ENCODE measurements at regions not wholly inside any gene's neighbourhood (a gene's known extent, or its start where the extent isn't known, plus 50 kb on each side); places are given as distances from the start of the nearest gene placed in this dataset.

GRCh38 chr2:76311728-76312127 lies 601.0 kb upstream of the GCFC2 start:
- no peaks in the 10 kb centered on the region for H3K36me3 ChIP-seq (ENCODE audit: low read depth)
- no peak overlapping the region for H3K27ac ChIP-seq (ENCODE audit: poor library complexity, severe bottlenecking)
- no peak for ATAC-seq (ENCODE audit: low read depth)
- TF ChIP-seq, protein P1, sequence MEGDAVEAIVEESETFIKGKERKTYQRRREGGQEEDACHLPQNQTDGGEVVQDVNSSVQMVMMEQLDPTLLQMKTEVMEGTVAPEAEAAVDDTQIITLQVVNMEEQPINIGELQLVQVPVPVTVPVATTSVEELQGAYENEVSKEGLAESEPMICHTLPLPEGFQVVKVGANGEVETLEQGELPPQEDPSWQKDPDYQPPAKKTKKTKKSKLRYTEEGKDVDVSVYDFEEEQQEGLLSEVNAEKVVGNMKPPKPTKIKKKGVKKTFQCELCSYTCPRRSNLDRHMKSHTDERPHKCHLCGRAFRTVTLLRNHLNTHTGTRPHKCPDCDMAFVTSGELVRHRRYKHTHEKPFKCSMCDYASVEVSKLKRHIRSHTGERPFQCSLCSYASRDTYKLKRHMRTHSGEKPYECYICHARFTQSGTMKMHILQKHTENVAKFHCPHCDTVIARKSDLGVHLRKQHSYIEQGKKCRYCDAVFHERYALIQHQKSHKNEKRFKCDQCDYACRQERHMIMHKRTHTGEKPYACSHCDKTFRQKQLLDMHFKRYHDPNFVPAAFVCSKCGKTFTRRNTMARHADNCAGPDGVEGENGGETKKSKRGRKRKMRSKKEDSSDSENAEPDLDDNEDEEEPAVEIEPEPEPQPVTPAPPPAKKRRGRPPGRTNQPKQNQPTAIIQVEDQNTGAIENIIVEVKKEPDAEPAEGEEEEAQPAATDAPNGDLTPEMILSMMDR (IDR thresholded peaks at IDR 0.05; ENCODE audit: poor library complexity, severe bottlenecking): no peak
- no peak overlapping the region for H3K4me3 ChIP-seq (ENCODE audit: severe bottlenecking)
- H3K9me3 ChIP-seq (ENCODE audit: severe bottlenecking): no peaks in the 10 kb centered on the region
- no peak for DNase-seq (ENCODE audit: low spot score)
- no peaks in the 10 kb centered on the region for H3K4me1 ChIP-seq (ENCODE audit: insufficient read depth, poor library complexity, severe bottlenecking)
- no peaks in the 10 kb centered on the region for H3K27me3 ChIP-seq (ENCODE audit: insufficient read depth, poor library complexity, severe bottlenecking)

GRCh38 chr2:76310894-76311633 lies 600.3 kb upstream of the GCFC2 start:
- Histone ChIP-seq H3K36me3 (ENCODE audit: low read depth) (no peaks in the 10 kb centered on the region), H3K4me1 (ENCODE audit: insufficient read depth, poor library complexity, severe bottlenecking) (no peaks in the 10 kb centered on the region), H3K27me3 (ENCODE audit: insufficient read depth, poor library complexity, severe bottlenecking) (no peaks in the 10 kb centered on the region), H3K9me3 (ENCODE audit: severe bottlenecking) (no peaks in the 10 kb centered on the region), H3K27ac (ENCODE audit: poor library complexity, severe bottlenecking) (no peak overlapping the region), H3K4me3 (ENCODE audit: severe bottlenecking) (no peak overlapping the region)
- DNase-seq (ENCODE audit: low spot score) (no peak), ATAC-seq (ENCODE audit: low read depth) (no peak)
- TF ChIP-seq, protein P1 (IDR thresholded peaks at IDR 0.05; ENCODE audit: poor library complexity, severe bottlenecking): no peak

DNA sequence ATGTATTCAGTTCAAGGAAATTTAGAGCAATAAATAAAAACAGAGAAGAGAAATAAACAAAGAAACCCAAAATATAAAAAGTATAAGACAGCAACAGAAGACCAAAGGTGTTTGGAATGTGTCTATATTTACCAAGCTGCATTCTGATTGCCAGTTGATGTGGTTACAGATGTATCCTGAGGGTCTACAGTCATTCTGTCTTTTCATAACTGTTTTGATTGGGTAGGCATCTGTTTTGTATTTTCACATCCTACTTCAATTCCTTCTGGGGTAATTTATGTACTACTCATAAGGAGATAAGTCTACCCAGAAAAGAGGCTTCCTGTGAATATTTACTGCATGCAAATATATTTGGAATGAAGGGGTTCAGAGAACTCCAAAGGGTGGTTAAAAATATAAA lies 596.8 kb upstream of the GCFC2 start:
- Histone ChIP-seq H3K4me3 (ENCODE audit: severe bottlenecking) (no peak overlapping the region), H3K36me3 (ENCODE audit: low read depth) (no peaks in the 10 kb centered on the region), H3K27ac (ENCODE audit: poor library complexity, severe bottlenecking) (no peak overlapping the region), H3K9me3 (ENCODE audit: severe bottlenecking) (no peaks in the 10 kb centered on the region), H3K27me3 (ENCODE audit: insufficient read depth, poor library complexity, severe bottlenecking) (no peaks in the 10 kb centered on the region), H3K4me1 (ENCODE audit: insufficient read depth, poor library complexity, severe bottlenecking) (no peaks in the 10 kb centered on the region)
- no peak for ATAC-seq (ENCODE audit: low read depth)
- no peak for DNase-seq (ENCODE audit: low spot score)
- TF ChIP-seq, protein P1 (IDR thresholded peaks at IDR 0.05; ENCODE audit: poor library complexity, severe bottlenecking): no peak

GRCh38 chr2:76298041-76298440 lies 587.3 kb upstream of the GCFC2 start:
- TF ChIP-seq, protein P1 (IDR thresholded peaks at IDR 0.05; ENCODE audit: poor library complexity, severe bottlenecking): no peak
- no peak for DNase-seq (ENCODE audit: low spot score)
- Histone ChIP-seq H3K4me1 (ENCODE audit: insufficient read depth, poor library complexity, severe bottlenecking) (no peaks in the 10 kb centered on the region), H3K36me3 (ENCODE audit: low read depth) (no peaks in the 10 kb centered on the region), H3K4me3 (ENCODE audit: severe bottlenecking) (no peak overlapping the region), H3K27ac (ENCODE audit: poor library complexity, severe bottlenecking) (no peak overlapping the region), H3K9me3 (ENCODE audit: severe bottlenecking) (no peaks in the 10 kb centered on the region), H3K27me3 (ENCODE audit: insufficient read depth, poor library complexity, severe bottlenecking) (no peaks in the 10 kb centered on the region)
- ATAC-seq (ENCODE audit: low read depth): no peak

GRCh38 chr2:76296438-76296837 lies 585.7 kb upstream of the GCFC2 start:
- Histone ChIP-seq H3K27ac (ENCODE audit: poor library complexity, severe bottlenecking) (no peak overlapping the region), H3K36me3 (ENCODE audit: low read depth) (no peaks in the 10 kb centered on the region), H3K4me1 (ENCODE audit: insufficient read depth, poor library complexity, severe bottlenecking) (no peaks in the 10 kb centered on the region), H3K9me3 (ENCODE audit: severe bottlenecking) (no peaks in the 10 kb centered on the region), H3K4me3 (ENCODE audit: severe bottlenecking) (no peak overlapping the region), H3K27me3 (ENCODE audit: insufficient read depth, poor library complexity, severe bottlenecking) (no peaks in the 10 kb centered on the region)
- TF ChIP-seq, protein P1 (IDR thresholded peaks at IDR 0.05; ENCODE audit: poor library complexity, severe bottlenecking): no peak
- DNase-seq (ENCODE audit: low spot score): no peak
- no peak for ATAC-seq (ENCODE audit: low read depth)
